CD4-positive, alpha-beta T cell treated with Interleukin-15 for 1 hour (primary cell): ENCODE measurements at regions not wholly inside any gene's neighbourhood (a gene's known extent, or its start where the extent isn't known, plus 50 kb on each side); places are given as distances from the start of the nearest gene placed in this dataset.
A peak's percentile ranks its signal among the peaks of the same experiment; 100 is the strongest.

Experiments
- DNase-seq: peaks from one replicate; pipeline ENCODE4 v3.0.0-alpha.2; 2020

DNA sequence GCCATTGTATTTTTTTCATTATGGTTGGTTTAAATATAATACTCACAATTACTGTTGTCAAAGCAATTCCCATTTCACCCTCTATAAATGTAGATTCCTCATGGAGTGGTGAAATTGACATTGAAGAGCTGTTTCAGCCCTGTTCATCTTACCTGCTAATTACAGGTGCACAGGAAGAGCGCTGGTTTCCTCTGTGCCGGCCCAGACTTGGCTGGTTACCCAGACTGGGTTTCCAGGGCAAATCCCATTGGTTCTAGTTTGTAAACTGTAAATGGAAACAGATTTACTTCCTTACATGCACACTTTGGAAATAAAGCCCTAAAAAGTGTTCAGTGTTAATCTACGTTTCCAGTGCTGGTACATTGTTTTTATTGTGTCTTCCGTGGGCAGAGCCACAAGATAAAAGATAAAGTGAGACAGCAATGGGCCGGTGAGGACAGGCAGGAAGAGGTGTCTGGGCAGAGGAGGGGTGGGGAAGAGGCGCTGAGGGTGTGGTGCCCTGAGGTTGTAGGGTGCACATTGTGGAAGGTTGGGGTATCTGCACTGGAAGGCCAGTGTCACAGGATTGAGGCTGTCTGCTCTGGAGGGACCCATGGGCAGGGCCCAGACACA lies 71.6 kb upstream of the ZPBP start:
- DNase-seq, result no peak

DNA sequence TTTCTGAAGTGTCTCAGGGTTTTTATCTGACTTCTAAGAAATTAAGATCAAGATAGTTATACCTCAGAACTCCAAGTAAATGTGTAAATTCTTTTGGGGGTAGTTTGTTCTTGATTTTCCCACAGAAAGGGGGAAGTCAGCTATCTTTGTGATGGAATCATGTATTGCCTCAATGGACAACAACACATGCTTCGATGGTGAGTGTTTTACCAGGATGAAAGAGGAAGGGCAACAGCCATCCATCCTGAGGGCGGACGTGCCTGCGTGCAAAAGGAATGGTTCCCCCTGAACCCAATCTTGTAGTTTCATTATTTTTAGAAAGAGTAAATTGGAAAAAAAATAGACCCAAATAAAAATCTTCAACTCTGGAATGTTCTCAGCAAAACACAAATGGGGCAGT lies 67.2 kb upstream of the ZPBP start:
- no peak for DNase-seq

DNA sequence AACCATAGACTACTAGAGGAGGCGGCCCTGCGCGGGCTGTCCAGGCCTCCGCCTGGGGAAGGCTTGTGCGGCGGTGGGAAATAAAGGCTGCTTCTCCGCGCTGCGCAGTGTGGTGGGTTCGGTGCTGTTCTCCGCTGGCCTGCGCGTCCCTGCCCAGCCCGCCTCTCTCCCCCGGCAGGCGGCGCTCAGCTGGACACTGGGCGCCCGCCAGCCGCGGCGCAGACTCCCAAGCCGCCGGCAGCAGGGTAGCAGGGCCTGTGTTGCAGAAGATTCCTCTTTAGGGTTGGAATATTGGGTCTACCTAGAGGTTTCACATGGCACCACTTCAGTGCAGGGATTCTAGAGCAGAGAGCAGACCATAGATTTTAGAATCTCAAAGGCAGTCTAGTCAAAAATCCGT lies 66.1 kb upstream of the ZPBP start:
- DNase-seq, result no peak

DNA sequence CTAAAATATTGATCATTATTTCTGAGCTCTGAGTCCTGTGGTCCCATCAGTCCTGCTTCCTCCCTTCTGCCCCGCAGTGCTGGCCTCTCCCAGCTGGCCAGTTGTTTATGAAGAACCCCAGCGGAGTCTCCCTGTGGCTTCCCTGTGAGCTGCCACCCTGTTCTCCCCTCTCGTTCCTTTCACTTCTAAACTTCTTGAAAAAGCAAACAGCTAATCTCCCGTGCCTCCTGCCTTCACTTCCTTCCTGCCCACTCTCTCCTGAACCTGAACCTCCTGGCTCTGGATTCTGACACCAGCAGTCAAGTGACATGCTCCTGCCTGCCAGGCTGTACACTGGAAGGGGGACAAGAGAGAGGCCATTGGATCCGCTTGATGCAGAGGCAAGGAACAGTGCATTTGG lies 63.7 kb upstream of the ZPBP start:
- DNase-seq, result no peak

DNA sequence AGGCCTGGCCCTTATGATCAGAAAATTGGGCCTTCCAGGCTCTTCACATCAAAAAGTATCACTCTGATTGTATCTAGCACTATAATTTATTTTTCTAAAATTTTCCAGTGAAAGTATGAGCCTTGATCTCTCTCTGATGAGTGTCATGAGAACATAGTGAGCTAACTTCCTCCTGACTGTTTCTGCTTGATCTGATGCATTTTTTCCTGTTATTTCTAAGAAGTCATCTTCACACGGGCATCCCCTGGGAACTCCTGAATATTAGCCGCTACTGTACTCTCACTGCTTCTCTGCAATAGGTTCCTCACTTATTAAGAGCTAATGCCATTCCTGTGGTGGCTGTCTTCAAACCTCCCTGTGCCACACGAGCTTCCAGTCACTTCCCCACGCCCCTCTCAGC lies 63.1 kb upstream of the ZPBP start:
- no peak for DNase-seq

DNA sequence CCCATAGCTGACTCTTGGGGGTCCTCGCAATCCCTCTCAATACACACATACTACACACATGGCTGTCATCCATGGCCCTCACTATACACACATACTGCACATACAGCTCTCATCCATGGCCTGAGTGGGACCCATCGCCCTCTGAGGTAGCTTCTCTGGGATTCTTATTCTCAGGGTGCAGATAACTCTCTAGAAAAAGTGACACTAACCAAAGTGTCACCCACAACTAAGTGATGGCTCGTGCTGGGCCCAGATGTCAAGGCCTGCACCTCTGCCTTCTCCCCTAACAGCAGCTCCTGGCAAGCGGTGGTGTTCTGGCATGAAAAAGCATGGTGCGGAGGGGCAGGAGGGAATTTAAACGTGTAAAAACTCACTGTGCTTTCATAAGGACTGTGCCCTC lies 62.7 kb upstream of the ZPBP start:
- DNase-seq, result no peak

DNA sequence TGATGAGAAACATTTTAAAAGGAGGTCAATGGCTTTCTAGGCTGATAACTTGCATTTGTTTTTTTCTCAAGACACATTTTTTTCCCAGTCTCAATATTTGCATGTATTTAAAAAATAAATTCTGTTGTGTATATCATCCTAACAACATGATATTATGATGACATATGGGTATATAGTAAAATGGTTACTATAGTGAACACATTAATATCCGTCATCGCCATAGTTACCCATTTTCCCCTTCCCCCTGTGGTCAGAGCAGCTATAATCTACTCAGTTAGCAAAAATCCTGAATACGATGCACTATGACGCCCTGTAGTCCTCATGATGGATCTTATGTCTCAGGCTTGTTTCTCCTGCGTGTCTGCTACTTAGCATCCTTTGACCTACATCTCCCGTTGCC lies 60.9 kb upstream of the ZPBP start:
- DNase-seq, result no peak

DNA sequence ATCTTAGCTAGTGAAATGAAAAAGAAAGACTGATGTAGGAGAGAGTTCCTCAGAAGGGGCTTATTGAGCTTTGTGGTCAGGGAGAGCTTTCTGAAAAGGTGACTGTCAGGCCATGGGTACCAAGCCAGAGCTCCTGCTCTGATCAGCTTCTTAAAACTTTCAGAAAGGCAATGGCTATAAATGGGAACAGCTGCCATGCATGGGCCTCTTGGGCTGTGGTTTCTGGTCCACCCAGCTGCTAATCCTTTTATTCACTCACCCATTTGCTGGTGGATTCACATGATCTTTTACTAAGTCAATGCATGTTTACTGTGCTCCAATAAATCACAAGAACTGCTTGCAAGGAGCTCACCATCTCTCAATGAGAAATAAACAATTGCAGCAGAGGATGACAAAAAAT lies 60.1 kb upstream of the ZPBP start:
- DNase-seq, result no peak

DNA sequence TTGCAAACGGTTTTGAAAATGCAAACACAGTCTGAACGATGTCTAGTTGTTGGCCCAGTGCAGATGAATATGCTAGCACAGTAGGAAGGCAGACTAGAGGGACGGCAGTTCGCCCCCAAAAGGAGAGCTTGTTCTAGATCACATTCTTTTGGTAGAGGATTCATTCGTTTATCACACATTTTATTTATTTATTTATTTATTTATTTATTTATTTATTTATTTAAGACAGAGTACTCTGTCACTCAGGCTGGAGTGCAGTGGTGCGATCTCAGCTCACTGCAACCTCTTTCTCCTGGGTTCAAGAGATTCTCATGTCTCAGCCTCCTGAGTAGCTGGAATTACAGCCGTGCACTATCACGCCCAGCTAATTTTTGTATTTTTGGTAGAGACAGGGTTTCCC lies 59.4 kb upstream of the ZPBP start:
- DNase-seq, result no peak

DNA sequence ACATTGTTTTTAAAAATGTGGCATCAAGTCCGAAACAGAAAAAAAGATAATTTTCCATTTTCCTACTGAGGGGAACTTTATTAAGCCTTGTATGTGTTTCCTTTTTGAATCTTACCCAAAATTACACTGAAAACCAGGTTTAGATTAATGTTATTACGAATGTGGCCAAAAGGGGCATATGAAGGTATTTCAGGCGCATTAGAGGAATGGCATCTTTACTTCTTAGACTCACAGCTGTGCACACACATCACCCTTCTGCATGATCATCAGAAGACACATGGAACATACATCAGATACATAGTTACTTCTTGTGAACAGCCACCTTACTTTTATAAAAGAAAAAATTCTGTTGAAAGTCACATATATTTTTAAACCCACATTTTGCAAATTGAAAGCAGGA lies 58.6 kb upstream of the ZPBP start:
- no peak for DNase-seq

DNA sequence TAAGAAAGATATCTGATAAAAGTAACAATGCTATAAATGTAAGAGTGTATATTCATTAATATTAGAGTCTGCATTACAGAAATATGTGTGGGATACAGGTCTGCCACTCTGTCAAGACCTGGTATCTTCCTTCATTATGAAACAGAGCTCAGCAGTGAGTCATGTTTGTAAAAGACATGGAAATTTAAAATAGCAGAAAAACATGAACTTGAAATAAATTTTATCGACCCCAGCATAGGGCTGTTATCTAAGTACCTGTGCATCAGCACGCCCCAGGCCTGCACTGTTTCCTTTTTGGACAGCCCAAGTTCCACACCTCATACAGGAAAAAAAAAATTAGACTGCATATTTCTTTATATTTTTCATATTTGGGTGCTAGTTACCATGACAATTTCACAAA lies 58.0 kb upstream of the ZPBP start:
- no peak for DNase-seq

DNA sequence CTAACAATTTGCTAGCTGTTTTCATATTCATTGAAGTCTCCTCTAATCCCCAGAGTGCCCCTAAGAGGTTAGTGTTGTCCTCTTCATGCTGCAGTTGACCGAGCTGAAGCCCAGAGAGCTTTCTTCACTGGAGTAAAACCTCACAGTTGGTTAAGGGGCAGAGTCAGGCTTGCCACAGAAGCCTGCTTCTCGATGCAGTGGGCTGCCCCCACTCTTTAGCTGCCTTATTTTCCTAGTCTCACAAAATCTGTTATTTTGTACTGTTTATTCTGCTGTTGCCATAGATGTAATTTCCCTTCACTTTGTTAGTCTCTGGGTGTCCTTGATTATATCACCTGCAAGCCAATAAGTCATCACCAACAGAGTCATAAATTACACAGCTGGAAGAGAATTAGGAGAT lies 56.3 kb upstream of the ZPBP start:
- peak; percentile 41 for DNase-seq

DNA sequence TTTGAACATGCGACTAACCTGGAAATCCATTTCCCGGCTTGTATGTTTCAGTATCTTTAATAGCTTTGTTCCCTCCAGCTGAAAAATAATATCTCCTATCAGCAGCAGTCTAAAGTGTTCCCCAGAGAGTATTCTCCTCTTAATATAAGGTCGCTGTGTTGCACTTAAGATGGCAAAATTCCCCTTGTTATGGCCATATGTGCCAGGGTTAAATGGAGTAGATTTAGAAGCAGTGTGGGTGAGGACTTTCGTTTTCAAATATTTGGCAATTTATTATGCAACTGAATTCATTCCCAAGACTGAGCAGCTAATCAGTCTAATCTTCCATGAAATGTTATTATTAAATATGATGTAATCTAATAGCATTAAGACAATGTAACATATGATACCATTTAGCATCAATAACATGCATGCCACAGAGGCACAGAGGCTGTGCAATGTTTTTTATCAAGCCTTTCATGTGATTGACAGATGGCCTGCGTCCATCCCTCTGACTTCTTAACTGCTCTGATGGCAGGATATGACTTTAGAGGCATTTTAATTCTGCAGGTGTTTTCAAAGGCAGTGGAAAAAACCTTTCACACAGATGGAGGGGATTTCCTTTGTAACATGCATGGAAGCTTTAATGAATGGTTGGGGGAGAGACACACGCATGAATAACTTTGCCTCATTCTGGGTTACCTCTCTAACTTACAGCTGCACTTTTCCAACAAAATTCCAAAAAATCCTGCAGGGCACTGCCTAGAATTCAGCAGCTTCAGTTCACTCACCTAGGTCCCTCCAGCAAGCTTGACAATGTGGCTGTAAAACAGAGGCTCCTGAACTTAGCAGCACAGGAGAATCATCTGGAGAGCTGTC lies 55.1 kb upstream of the ZPBP start:
- peak; percentile 49 for DNase-seq

DNA sequence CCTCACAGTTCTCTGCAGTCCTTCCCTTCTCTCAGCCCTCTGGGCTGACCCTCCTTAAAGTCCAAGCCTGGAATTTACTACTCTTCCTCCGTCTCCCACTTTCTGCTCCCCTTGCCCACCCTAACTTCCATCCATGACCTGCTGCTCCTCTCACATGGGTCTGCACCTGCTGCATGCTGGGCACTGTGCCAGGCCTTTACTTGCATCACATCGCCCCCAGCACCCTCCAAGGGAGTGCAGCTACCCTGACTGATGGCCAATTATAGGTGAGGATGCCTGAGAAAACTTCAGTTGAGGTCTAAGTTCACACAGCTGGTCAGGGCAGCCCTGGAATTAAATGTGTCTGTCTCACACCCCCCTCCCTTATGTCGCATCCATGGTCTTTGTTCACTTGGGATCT lies 53.6 kb upstream of the ZPBP start:
- DNase-seq, result no peak

DNA sequence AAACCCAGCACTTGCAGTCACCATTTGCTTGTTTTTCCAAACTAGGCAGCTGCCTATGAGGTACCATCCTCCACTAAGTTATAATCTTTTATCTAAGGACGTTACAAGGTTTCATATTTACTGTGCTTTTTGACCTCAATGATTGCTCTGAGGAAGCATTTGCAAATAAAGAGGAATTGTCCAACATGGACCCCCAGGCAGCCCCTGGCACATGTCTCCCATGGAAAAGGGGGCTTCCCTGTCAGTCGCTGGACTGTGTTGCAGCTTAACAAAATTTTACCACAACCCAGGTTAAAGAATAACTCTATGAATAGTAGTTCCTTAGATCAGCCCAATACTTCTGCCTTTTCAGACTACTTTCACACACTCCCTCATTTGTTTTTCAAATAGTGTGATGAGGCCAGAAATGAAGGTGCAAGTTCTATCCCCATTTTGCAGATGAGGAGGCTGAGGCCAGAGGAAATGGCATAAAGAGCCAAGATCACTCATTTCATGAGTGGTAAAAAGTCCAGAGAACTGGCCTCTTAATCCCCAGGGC lies 52.8 kb upstream of the ZPBP start:
- DNase-seq, result no peak

DNA sequence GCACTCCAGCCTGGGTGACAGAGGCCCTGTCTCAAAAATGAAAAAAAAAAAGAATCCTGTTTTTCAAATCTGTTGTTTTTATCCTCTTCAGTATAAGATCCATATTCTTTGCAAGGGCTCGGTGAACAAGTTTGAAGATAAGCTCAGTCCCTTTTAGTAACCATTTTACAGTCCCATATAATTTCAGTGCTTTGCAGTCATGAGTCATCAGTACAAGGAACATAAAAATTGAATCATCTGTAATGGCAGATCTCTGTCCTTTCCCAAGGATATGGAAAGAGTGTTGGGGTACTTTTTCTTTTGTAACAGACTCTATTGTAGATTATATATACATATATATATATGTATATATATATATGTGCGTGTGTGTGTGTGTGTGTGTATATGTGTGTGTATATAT lies 52.2 kb upstream of the ZPBP start:
- no peak for DNase-seq
